Esophagus muscularis mucosa (tissue), 4 donors: ENCODE measurements at regions not wholly inside any gene's neighbourhood (a gene's known extent, or its start where the extent isn't known, plus 50 kb on each side); places are given as distances from the start of the nearest gene placed in this dataset.
"Not testable (repeated sequence)": the region's sequence is repeated elsewhere in the genome, so short reads cannot be mapped to it uniquely, and the experiment has no call there.

Experiments used
- DNase-seq: peaks from one replicate; pipeline ENCODE4 v3.0.0-alpha.2; 2017; ENCODE audit errors: extremely low spot score
- H3K27ac ChIP-seq, 4 donors: fragments of 200-600 bp; sonication (generic); replicated peaks in 1 of 4; 1 replicate in 3 of 4; 2 replicates in 1 of 4; pipeline ENCODE4 v1.5.1; 2016 to 2019; ENCODE audit warnings: mild to moderate bottlenecking in 1 of 4
- H3K27me3 ChIP-seq, 4 donors: fragments of 200-600 bp; sonication (generic); one replicate each; pipeline versions ENCODE4 v1.5.1 to v1.6.0; 2016 to 2019
- H3K36me3 ChIP-seq, 4 donors: fragments of 200-600 bp; sonication (generic); one replicate each; pipeline ENCODE4 v1.5.1; 2016 to 2019
- H3K4me1 ChIP-seq, 4 donors: fragments of 200-600 bp; sonication (generic); one replicate each; pipeline ENCODE4 v1.5.1; 2016 to 2019
- H3K4me3 ChIP-seq, 4 donors: fragments of 200-600 bp; sonication (generic); 1 replicate in 2 of 4; 2 replicates in 2 of 4; pipeline ENCODE4 v1.5.1; 2016 to 2019; ENCODE audit warnings: mild to moderate bottlenecking in 4 of 4, moderate library complexity in 1 of 4
- H3K9me3 ChIP-seq, 4 donors: fragments of 200-600 bp; sonication (generic); 1 replicate in 3 of 4; 2 replicates in 1 of 4; pipeline ENCODE4 v1.5.1; 2016 to 2019
- CTCF ChIP-seq, 3 experiments: fragments of 200-600 bp in 2 of 3; fragments of 450-650 bp in 1 of 3; sonication (generic) in 2 of 3; IDR thresholded peaks; one replicate each; pipeline ENCODE4 v1.5.1; 2017 to 2019; ENCODE audit warnings: antibody characterized with exemption in 3 of 3, mild to moderate bottlenecking in 2 of 3, moderate library complexity in 1 of 3
- EP300 ChIP-seq: sonication (generic); formaldehyde crosslinking; IDR thresholded peaks from one replicate; pipeline ENCODE4 v1.6.1; 2017; ENCODE audit warnings: antibody characterized with exemption
- POLR2A ChIP-seq: fragments of 450-650 bp; IDR thresholded peaks from one replicate; pipeline ENCODE4 v1.6.1; 2017; ENCODE audit warnings: antibody characterized with exemption, moderate library complexity, mild to moderate bottlenecking, low read depth
- POLR2AphosphoS5 ChIP-seq, 2 donors: sonication (generic); formaldehyde crosslinking; IDR thresholded peaks; one replicate each; pipeline ENCODE4 v1.6.1; 2017; ENCODE audit warnings: antibody characterized with exemption in 2 of 2
- WGBS: methylation state at CpG from one replicate; pipeline ENCODE4 v1.1.5; 2018; 5-methylcytosine and 5-hydroxymethylcytosine counted together
- intact Hi-C: fragments of 100-400 bp; cut with DNase I; formaldehyde crosslinking; loops from one replicate; pipeline ENCODE4 v1.15.1; 2023

GRCh38 chr7:39758234-39758970 lies 135.0 kb downstream of the RALA start:
- WGBS = 80% methylated on average over 10 of the region's 10 CpGs
- Histone ChIP-seq H3K27ac (peak overlapping the region in 1 of 4 donors; percentile 14), H3K4me3 (no peak overlapping the region), H3K27me3 (no peaks in the 10 kb centered on the region), H3K4me1 (peaks cover 10 to 30% (median 29%) of the 10 kb centered on the region in 4 donors), H3K9me3 (no peaks in the 10 kb centered on the region), H3K36me3 (no peaks in the 10 kb centered on the region)
- intact Hi-C loops = no loop called here
- TF ChIP-seq EP300 (no peak), CTCF (IDR thresholded peaks at IDR 0.05) (no peak), POLR2AphosphoS5 (IDR thresholded peaks at IDR 0.05) (no peak), POLR2A (no peak)
- no peak for DNase-seq

- DNase-seq = no peak
- Histone ChIP-seq H3K27me3 (no peaks in the 10 kb centered on the region), H3K4me3 (no peak overlapping the region), H3K36me3 (no peaks in the 10 kb centered on the region), H3K27ac (no peak overlapping the region), H3K4me1 (peaks cover 10 to 16% (median 14%) of the 10 kb centered on the region in 4 donors), H3K9me3 (no peaks in the 10 kb centered on the region)
- intact Hi-C loops = no loop called here
- 67% methylated on average over 6 of the region's 6 CpGs for WGBS
- TF ChIP-seq POLR2AphosphoS5 (IDR thresholded peaks at IDR 0.05) = no peak
- TF ChIP-seq CTCF (IDR thresholded peaks at IDR 0.05) = no peak
Observed at GRCh38 chr7:39761449-39761848, 138.1 kb downstream of the RALA start.

DNA sequence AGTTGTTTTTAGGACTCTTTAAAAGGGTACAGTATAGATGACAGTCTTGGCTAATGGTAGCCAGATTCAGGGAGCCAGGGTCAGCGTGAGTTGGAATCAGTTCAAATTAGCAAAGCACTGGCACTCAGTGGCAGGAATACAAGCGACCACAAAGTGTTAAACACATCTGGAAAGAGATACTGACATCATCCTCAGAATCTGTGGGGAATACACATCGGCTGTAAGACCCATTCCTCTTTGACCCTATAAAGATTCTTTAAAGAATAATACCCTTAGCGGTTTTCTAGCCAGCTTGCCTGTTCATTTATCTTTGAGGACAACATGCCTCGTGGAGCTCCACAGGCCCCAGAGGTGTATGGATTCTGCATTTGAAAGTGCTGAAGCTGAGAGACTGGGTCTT lies 139.1 kb downstream of the RALA start:
- H3K27me3 ChIP-seq, H3K4me3 ChIP-seq, intact Hi-C loops, H3K36me3 ChIP-seq, H3K9me3 ChIP-seq, H3K27ac ChIP-seq, DNase-seq: not testable (repeated sequence)
- WGBS = 78% methylated on average over 5 of the region's 5 CpGs
- H3K4me1 ChIP-seq = peaks cover 7 to 13% (median 12%) of the 10 kb centered on the region in 4 donors

GRCh38 chr7:39762881-39763280 lies 139.5 kb downstream of the RALA start:
- H3K9me3 ChIP-seq, intact Hi-C loops, H3K4me1 ChIP-seq, DNase-seq, H3K27ac ChIP-seq, H3K4me3 ChIP-seq, H3K36me3 ChIP-seq, H3K27me3 ChIP-seq: not testable (repeated sequence)
- 64% methylated on average over 5 of the region's 5 CpGs for WGBS

DNA sequence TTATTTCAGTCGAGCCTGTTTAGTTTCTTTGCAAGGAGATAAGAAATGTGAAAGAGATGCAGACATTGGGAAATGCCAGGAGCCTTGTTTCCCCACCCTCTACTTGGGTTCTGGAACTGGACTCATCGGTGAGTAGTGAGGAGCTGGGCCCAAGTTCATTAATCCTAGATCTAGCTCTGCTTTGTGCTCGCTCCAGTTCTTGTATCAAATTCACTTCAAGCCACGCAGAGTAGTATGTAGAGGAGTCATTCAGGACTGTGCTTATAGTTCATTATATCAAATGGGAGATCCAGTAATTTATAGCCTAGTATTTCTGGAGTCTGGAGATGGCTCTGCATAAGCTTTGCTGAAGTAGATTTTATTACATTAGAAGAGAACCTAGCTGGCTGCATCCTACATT lies 142.5 kb downstream of the RALA start:
- H3K4me1 ChIP-seq, intact Hi-C loops, H3K27ac ChIP-seq, H3K4me3 ChIP-seq, H3K27me3 ChIP-seq, DNase-seq, H3K9me3 ChIP-seq: not testable (repeated sequence)
- 92% methylated on average over 4 of the region's 4 CpGs for WGBS
- H3K36me3 ChIP-seq = peaks cover 0 to 18% (median 5%) of the 10 kb centered on the region in 4 donors

- H3K4me1 ChIP-seq, H3K9me3 ChIP-seq, intact Hi-C loops, H3K27ac ChIP-seq, DNase-seq, H3K4me3 ChIP-seq, H3K27me3 ChIP-seq: not testable (repeated sequence)
- H3K36me3 ChIP-seq = peaks cover 0 to 32% (median 8%) of the 10 kb centered on the region in 4 donors
- WGBS = 84% methylated on average over 4 of the region's 4 CpGs
Observed at GRCh38 chr7:39768439-39768838, 145.1 kb downstream of the RALA start.

- H3K4me1 ChIP-seq, DNase-seq, H3K4me3 ChIP-seq, intact Hi-C loops, H3K27ac ChIP-seq, H3K27me3 ChIP-seq, H3K9me3 ChIP-seq: not testable (repeated sequence)
- 95% methylated on average over 9 of the region's 9 CpGs for WGBS
- peaks cover 0 to 23% (median 3%) of the 10 kb centered on the region in 4 donors for H3K36me3 ChIP-seq
Observed at GRCh38 chr7:39774341-39774851, 151.0 kb downstream of the RALA start.

- H3K4me1 ChIP-seq, H3K27me3 ChIP-seq, intact Hi-C loops, DNase-seq, H3K9me3 ChIP-seq, H3K27ac ChIP-seq, H3K4me3 ChIP-seq: not testable (repeated sequence)
- peaks cover 0 to 32% (median 4%) of the 10 kb centered on the region in 4 donors for H3K36me3 ChIP-seq
- WGBS = 97% methylated on average over 4 of the region's 4 CpGs
Observed at GRCh38 chr7:39781557-39781956, 158.2 kb downstream of the RALA start.

- peaks cover 0 to 31% (median 2%) of the 10 kb centered on the region in 4 donors for H3K36me3 ChIP-seq
- 78% methylated on average over 3 of the region's 3 CpGs for WGBS
- H3K27me3 ChIP-seq, H3K9me3 ChIP-seq, H3K4me3 ChIP-seq, DNase-seq, H3K27ac ChIP-seq, intact Hi-C loops, H3K4me1 ChIP-seq: not testable (repeated sequence)
Observed at GRCh38 chr7:39786440-39786839, 163.1 kb downstream of the RALA start.

GRCh38 chr7:39791035-39791434 lies 159.0 kb upstream of the CDK13 start:
- intact Hi-C loops, H3K27me3 ChIP-seq, DNase-seq, H3K4me3 ChIP-seq, H3K4me1 ChIP-seq, H3K27ac ChIP-seq, H3K9me3 ChIP-seq: not testable (repeated sequence)
- H3K36me3 ChIP-seq = peaks cover 0 to 39% (median 14%) of the 10 kb centered on the region in 4 donors
- WGBS = no CpG with 5 or more reads among the region's 4 CpGs
